HG02571 (cell line): ENCODE measurements at regions not wholly inside any gene's neighbourhood (a gene's known extent, or its start where the extent isn't known, plus 50 kb on each side); places are given as distances from the start of the nearest gene placed in this dataset.

Experiments
- ATAC-seq: cut with Tn5 transposase; IDR thresholded peaks from one replicate; pipeline ENCODE4 v1.9.1; 2021; ENCODE audit warnings: mild to moderate bottlenecking, moderate library complexity; ENCODE audit not compliant: unreplicated experiment

DNA sequence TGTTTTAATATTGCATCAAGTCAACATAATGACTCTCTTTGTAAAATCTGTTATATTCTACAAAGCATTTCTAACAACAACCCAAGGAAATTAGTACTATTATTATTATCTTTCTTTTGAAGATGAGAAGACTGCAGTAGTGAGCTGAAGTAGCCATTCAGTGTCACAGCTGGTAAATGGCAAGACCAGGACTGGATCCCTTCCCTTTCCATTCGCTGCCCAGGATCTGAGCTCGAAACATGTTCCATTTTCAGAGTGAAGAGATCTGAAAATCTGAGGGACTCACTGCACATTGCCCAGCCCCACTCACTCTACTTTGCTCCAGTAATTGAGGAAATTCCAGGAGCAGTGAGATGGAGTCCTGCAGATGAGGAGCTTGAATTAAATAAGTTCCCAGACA is 240.0 kb upstream of the BLID start:
- ATAC-seq, result no peak

DNA sequence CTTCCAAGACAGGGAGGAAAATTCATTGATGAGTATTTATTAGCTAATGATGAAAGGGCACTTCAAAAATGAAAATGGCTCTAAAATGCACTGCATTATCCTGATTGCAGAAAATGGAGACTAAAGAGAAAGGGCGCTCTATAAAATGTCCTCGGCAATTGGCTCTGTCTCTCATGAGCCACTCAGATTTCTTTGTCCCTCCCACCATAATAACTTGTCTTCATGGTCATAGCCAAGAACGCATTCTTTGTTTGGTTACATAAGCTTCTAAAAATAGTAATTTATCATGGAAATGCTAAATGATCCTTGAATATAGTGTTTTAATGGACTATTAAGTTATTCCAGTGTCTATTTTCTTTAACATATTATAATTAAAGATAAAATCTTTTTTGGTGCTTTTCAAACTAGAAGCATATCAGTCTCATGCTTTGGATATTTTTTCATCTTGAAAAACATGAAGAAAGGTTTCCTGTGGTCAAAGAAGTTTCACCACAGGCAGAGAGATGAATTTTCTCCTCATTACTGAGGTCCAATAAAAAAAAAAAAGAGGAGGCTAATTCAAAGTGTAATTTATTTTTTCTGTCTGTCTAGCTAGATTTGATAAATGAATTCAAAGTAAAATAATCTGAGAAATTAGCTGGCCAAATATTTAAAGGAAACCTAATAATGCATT is 238.1 kb upstream of the BLID start:
- no peak for ATAC-seq

DNA sequence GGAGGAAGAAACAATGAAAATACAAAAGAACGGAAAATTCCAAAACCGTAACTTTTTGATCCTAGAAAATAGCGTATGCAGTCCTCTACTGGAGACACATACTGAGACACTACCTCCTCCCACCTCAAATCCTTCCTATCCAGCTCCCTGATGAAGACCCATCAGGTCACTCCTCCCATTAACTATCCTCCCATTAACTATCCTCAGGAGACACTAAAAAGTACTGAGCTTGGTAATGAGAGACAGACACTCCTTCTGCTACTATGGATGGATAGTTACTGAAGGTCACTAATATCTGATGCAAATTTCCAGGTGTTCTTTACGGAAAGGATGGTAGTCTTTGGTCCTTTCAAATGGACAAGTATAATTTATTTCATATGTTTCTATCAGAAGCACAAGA is 237.5 kb upstream of the BLID start:
- ATAC-seq, result no peak

- ATAC-seq, result no peak
Observed at GRCh38 chr11:122348659-122349409, 232.8 kb upstream of the BLID start.

DNA sequence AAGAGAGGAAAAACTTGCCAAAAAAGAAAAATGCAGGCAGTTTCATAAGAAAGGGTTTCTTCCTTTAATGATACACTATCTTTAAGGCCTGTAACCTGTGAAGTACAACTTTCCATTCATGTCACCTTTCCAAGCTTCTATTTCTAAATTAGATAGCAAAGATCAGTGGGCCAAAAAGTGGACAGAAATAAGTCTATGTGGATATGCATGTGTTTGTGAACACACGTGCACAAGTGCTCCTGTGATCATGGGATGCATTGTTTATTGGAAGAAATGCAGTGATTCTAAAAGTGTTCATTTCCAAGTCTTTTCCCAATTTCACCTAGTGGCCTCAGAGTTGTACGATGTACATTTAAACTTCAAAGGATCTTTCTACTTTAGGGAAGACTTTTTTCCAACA is 230.0 kb upstream of the BLID start:
- ATAC-seq, result no peak

DNA sequence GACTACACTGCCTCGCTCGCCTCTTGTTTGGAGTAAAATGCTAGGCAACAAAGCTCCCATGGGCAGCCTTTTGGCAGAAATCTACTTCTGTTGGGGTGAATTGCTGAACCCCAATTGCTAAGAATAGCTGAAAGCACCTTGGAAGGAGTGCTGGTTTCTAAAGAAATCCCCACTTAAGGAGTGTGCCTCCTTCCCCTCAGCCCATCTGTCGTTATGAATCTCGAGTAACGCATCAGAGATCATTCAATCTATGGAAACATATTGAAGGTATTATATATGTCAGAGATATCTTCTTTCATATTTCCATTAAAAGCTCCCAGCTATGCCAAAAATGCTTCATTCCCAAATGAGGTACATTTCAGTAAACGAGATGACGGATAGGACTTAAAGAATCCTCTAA is 229.6 kb upstream of the BLID start:
- no peak for ATAC-seq

GRCh38 chr11:122344215-122344614 is 228.2 kb upstream of the BLID start:
- no peak for ATAC-seq

DNA sequence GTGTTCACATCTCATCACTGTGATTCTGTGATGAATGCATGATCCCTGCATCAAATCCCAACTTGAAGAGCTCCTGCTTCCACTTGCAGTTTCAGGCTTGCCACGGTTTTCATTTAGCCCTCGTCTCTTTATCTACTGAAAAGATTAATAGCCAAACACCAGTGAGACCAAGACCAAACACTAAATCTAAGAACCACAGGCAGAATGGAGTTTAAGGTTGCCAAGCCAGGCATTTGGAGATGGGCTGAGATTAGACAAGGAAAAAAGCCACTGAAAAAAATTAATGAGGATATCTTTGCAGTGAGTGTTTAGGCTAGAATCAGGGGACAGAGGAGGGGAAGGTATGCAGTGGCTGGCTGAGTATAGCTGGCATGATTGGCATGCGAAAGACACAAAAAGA is 227.2 kb upstream of the BLID start:
- no peak for ATAC-seq

- ATAC-seq, result no peak
Observed at GRCh38 chr11:122342089-122342744, 226.2 kb upstream of the BLID start.

- ATAC-seq, result no peak
Observed at GRCh38 chr11:122341477-122341876, 225.5 kb upstream of the BLID start.

- no peak for ATAC-seq
Observed at GRCh38 chr11:122340607-122341290, 224.7 kb upstream of the BLID start.

DNA sequence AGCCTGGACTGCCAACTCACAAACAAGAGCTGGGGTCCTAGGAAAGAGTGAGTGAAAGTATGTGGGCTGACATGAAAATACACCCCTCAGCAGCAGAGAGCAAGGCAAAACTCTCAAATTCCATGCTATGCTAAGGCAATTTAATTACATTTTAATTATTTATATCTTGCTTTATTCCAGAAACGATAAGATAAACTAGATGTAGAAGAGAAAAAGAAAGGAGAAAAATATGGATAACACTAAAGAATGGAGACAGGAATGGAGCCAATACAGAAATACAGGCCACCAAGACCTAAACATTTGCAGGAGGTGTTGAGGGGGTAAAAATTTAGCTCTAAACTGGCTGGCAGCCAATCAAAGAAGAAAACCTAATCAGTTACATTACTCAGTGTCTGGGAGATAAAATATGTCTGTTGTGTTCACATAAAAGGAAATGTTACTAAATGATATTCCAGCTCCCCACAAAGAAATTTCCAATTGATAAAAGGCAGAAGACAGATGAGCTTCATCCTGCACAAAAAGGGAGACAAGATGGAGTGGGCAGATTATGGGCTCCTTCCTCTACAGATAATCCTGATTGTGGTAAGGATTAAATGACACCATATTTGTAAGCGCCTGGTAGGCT is 223.5 kb upstream of the BLID start:
- no peak for ATAC-seq

DNA sequence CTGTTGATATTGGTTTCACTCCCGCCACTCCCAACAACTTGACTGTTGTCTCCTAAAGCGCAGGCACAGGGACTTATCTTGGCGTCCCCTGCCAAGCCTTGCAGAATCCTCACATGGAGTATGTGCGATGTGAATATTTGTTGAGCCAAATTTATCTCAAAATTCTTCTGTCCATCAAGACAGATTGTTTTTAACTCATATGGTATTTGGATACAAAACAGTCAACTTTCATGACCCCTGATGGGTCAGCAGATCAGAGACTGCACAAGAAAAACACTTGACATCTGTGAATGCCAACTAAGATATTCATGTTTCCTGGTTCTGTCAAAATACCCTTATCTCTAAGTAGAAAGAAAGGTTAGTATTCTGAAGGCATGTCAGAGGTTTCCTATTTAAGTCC is 221.7 kb upstream of the BLID start:
- no peak for ATAC-seq

DNA sequence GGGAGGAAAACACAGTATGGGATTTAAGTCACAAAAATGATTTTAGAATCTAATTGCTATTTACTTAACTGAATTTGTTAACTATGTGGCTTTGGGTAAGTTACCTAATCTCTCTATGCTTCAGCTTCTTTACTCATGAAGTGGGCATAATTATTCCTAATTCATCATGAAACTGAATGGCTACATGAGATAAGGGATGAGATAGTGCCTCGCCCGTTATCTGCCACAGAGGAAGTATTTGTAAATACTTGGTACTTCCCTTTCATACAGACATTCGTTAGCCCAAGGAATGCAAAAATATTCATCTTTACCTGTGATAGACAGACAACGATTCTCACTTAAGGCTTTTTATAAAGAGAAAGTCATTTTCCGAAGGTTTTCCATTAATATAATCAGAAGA is 221.2 kb upstream of the BLID start:
- no peak for ATAC-seq

DNA sequence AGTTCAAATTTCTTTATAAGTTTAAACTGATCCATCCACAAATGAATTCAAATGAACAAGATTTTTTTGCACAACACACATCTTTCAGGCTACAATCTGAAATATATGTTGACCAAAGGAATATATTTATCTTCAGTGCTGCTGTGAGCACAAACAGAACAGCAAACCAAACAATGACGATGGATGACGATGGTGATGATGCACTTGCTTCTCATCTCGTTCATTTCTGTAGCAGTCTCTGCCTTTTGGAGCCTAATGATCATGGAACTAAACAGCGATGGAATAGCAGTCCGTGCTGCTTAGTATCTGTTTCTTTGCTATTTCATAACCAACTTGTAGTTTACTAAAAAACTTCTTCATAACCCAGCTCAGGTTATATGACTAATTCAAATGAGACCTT is 220.7 kb upstream of the BLID start:
- no peak for ATAC-seq

GRCh38 chr11:122334546-122335339 is 218.7 kb upstream of the BLID start:
- ATAC-seq, result no peak

GRCh38 chr11:122333467-122333866 is 217.5 kb upstream of the BLID start:
- no peak for ATAC-seq

DNA sequence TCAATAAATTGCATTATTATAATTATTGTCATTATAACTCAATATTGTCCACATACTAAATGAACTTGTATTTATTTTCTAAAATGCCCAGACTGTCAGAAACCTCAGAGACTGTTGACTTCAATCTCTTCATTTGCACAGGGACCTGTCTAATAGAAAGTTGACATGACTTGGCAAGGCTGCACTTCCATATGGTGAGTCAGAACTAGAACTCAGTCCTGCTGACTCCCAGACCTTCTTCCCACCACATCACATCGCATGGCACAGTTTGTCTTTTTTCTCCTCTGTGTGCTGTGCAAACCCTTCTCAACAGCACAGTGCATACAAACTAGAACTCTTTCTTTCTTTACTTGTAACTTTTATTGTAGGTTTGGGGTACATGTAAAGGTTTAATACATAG is 215.1 kb upstream of the BLID start:
- no peak for ATAC-seq

DNA sequence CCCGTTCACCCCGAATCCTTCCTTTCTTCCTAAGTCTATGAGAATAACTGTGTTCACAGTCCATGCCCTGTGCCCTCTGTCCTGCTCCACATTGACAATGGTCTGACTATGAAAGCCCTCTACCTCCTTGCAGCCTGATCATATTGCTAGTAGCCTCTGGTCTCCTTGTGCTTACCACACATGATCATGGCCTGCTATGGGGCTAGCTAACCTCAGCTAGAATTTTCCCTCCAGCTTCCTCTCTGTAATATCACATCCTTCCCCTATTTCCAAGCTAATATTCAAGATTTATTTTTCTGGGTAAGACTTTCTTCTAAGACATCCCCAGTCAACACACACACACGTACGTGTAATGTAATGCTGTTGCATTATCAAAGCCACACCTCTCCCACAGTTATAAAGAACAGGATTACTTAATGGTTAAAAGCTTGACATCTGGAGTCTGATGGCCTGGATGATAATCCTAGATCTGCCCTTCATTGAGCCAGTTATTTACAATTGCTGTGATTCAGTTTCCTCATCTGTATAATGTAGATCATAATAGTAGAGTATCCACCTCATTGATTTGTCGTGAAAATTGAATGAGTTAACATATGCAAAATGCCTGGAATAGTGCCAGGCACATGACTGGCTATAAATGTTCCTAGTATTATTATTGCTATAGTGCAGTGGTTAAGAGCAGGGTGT is 214.4 kb upstream of the BLID start:
- no peak for ATAC-seq

GRCh38 chr11:122327528-122327927 is 211.5 kb upstream of the BLID start:
- no peak for ATAC-seq
